Activated CD4-positive, alpha-beta memory T cell treated with anti-CD3 and anti-CD28 coated beads, Interleukin-2, amount 10 ng/mL, durations not matched to agents 7 days and 5 days (primary cell): ENCODE measurements at regions not wholly inside any gene's neighbourhood (a gene's known extent, or its start where the extent isn't known, plus 50 kb on each side); places are given as distances from the start of the nearest gene placed in this dataset.
"Not testable (repeated sequence)": the region's sequence is repeated elsewhere in the genome, so short reads cannot be mapped to it uniquely, and the experiment has no call there.

Source experiments
- CTCF ChIA-PET: fragments of 350-600 bp; sonication (Branson Sonifier 250); formaldehyde crosslinking; loops from one replicate; lab custom pipeline; 2021; ENCODE audit warnings: antibody characterized with exemption, inconsistent platforms; lab: Charles Lee
- POLR2A ChIA-PET: fragments of 350-600 bp; sonication (Branson Sonifier 250); formaldehyde crosslinking; loops from one replicate; lab custom pipeline; 2021; ENCODE audit warnings: antibody characterized with exemption; lab: Charles Lee
- DNase-seq: peaks from one replicate; pipeline ENCODE4 v3.0.0-alpha.2; 2020
- H3K27ac Mint-ChIP-seq: one replicate; pipeline ENCODE4 v1.8.0; 2021; ENCODE audit warnings: mild to moderate bottlenecking, mixed read lengths
- H3K27me3 Mint-ChIP-seq: one replicate; pipeline ENCODE4 v1.8.0; 2021; ENCODE audit warnings: mixed read lengths
- H3K36me3 Mint-ChIP-seq: one replicate; pipeline ENCODE4 v1.8.0; 2021; ENCODE audit warnings: low read depth, mixed read lengths
- H3K4me1 Mint-ChIP-seq: one replicate; pipeline ENCODE4 v1.8.0; 2021; ENCODE audit warnings: mixed read lengths
- H3K4me3 Mint-ChIP-seq: one replicate; pipeline ENCODE4 v1.8.0; 2021; ENCODE audit warnings: mild to moderate bottlenecking, mixed read lengths
- H3K9me3 Mint-ChIP-seq: one replicate; pipeline ENCODE4 v1.8.0; 2021; ENCODE audit warnings: mixed read lengths

DNA sequence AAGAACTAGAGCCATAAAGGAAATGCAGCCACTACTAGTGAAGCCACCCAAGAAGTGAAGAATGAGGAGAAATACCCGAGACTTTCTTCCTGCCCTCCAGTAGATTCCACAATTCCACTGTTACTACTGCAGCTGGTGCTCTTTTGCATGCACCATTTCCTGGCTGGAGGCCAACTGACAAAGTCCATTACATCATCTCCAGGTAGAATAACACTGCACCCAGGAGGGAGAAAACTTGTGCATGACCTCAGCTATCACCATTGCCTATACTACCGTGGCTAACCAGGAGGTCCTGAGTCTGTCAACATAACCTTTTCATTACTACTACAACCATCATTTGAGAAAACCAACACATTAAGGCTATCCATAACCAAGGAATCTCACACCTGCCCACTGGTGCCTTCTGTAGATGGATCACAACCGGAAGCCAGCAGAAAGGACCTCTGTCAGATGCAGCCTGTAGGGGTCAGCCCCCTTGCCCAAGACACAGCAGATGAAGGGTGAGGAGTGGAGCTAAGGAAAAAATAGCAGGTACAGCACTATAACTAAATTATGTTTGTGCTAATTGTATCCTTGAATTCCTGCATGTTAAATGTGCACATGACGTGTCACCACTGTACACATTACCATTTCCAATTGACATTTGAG is 200.8 kb upstream of the C2CD4B start:
- Mint-ChIP-seq H3K4me3 (no peak overlapping the region), H3K9me3 (no peaks in the 10 kb centered on the region), H3K4me1 (no peaks in the 10 kb centered on the region), H3K36me3 (no peaks in the 10 kb centered on the region), H3K27me3 (peaks cover 13% of the 10 kb centered on the region), H3K27ac (no peak overlapping the region)
- ChIA-PET CTCF (no interaction called here), POLR2A (no interaction called here)
- no peak for DNase-seq

GRCh38 chr15:62369454-62369853 is 204.4 kb upstream of the C2CD4B start:
- Mint-ChIP-seq H3K36me3 (no peaks in the 10 kb centered on the region), H3K4me3 (no peak overlapping the region), H3K9me3 (no peaks in the 10 kb centered on the region), H3K4me1 (no peaks in the 10 kb centered on the region), H3K27ac (no peak overlapping the region), H3K27me3 (peaks cover 7% of the 10 kb centered on the region)
- CTCF ChIA-PET, result no interaction called here
- POLR2A ChIA-PET, result interaction anchor here (1.3 kb wide), 1 partner anchor 20 kb away, joined by 3 read pairs; no protein-coding TSS in a partner anchor
- DNase-seq, result no peak

DNA sequence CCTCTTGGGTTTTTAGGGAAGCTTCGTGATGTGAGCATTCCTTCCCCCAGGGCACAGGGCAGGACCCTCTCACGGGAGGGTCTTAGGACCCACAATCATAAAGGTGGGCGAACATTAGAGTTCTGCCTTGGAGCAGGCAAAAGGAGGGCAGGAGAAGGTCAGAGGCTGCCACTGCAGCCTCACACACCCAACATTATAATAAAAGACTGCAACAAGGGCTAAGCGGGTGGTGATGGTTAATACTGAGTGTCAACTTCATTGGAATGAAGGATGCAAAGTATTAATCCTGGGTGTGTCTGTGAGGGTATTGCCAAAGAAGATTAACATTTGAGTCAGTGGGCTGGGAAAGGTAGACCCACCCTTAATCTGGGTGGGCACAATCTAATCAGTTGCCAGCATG is 206.6 kb upstream of the C2CD4B start:
- H3K9me3 Mint-ChIP-seq, H3K27ac Mint-ChIP-seq, H3K36me3 Mint-ChIP-seq, DNase-seq, POLR2A ChIA-PET, H3K4me3 Mint-ChIP-seq, CTCF ChIA-PET, H3K4me1 Mint-ChIP-seq, H3K27me3 Mint-ChIP-seq: not testable (repeated sequence)

GRCh38 chr15:62377736-62378480 is 212.8 kb upstream of the C2CD4B start:
- Mint-ChIP-seq H3K27ac (no peak overlapping the region), H3K36me3 (no peaks in the 10 kb centered on the region), H3K9me3 (no peaks in the 10 kb centered on the region), H3K27me3 (peaks cover 25% of the 10 kb centered on the region), H3K4me3 (no peak overlapping the region), H3K4me1 (no peaks in the 10 kb centered on the region)
- ChIA-PET CTCF (no interaction called here), POLR2A (interaction anchor here (1.2 kb wide), 1 partner anchor 13 kb away, joined by 4 read pairs; the partner anchor contains the start of gene TLN2)
- no peak for DNase-seq

DNA sequence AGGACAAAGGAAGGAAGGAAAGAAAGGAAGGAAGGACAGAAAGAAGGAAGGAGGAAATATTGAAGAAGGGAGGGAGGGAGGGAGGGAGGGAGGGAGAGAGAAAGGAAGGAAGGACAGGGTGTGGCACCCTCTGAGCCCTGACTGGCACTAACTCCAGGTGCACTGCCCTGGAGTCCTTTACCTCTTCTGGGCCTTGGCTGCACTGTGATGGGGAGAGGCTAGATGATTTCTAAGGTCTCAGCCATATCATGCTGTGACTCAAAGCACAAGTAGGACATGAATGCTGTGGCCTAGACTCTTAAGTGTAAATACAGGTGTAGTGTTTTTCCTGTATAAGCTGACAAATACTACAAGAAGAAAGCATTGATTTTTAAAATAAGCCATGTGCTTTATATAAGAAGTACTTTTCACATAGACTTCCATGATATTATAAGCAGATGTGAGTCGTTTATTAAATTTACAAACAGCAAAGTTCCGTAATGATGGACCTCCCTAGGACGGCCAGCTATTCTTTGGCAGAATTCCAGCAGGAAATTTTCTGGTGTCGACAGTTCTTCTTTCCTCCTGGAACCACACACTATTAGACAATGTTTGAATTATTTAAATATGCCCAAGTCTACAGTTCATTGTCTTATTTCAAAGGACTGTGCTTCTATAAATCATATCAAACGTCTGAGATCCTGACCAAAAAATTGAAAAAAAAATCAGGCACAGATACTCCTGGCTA is 213.8 kb upstream of the C2CD4B start:
- POLR2A ChIA-PET, result no interaction called here
- DNase-seq, result no peak
- H3K27ac Mint-ChIP-seq, result no peak overlapping the region
- CTCF ChIA-PET, result no interaction called here
- no peak overlapping the region for H3K4me3 Mint-ChIP-seq
- no peaks in the 10 kb centered on the region for H3K9me3 Mint-ChIP-seq
- H3K4me1 Mint-ChIP-seq, result no peaks in the 10 kb centered on the region
- peaks cover 34% of the 10 kb centered on the region for H3K27me3 Mint-ChIP-seq
- no peaks in the 10 kb centered on the region for H3K36me3 Mint-ChIP-seq

DNA sequence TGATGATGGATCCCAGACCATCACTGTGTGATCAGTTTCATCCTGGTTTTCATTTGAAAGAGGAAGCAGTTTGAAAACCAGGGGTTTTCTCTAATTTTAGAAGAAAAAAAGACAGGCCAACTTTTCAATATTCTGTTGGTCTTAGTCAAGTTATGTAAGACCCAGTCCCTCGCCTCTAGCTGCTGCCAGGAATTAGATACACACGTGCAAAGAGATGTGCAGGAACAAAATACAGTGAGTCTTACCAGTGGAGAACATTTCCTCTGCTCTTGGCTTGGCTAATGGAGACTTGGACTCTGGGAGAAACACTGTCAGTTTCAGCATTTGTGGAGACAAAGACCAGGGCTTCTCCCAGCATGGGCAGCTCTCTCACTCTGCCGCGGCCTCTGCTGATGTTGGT is 214.9 kb upstream of the C2CD4B start:
- Mint-ChIP-seq H3K4me1 (no peaks in the 10 kb centered on the region), H3K27ac (no peak overlapping the region), H3K4me3 (no peak overlapping the region), H3K36me3 (no peaks in the 10 kb centered on the region), H3K9me3 (no peaks in the 10 kb centered on the region), H3K27me3 (peaks cover 38% of the 10 kb centered on the region)
- CTCF ChIA-PET, result no interaction called here
- no peak for DNase-seq
- POLR2A ChIA-PET, result no interaction called here

- H3K9me3 Mint-ChIP-seq, result no peaks in the 10 kb centered on the region
- DNase-seq, result no peak
- POLR2A ChIA-PET, result no interaction called here
- H3K36me3 Mint-ChIP-seq, result no peaks in the 10 kb centered on the region
- H3K27ac Mint-ChIP-seq, result no peak overlapping the region
- no peaks in the 10 kb centered on the region for H3K4me1 Mint-ChIP-seq
- CTCF ChIA-PET, result no interaction called here
- H3K4me3 Mint-ChIP-seq, result no peak overlapping the region
- peaks cover 43% of the 10 kb centered on the region for H3K27me3 Mint-ChIP-seq
These were observed 217.0 kb upstream of the C2CD4B start for GRCh38 chr15:62382046-62382445.

DNA sequence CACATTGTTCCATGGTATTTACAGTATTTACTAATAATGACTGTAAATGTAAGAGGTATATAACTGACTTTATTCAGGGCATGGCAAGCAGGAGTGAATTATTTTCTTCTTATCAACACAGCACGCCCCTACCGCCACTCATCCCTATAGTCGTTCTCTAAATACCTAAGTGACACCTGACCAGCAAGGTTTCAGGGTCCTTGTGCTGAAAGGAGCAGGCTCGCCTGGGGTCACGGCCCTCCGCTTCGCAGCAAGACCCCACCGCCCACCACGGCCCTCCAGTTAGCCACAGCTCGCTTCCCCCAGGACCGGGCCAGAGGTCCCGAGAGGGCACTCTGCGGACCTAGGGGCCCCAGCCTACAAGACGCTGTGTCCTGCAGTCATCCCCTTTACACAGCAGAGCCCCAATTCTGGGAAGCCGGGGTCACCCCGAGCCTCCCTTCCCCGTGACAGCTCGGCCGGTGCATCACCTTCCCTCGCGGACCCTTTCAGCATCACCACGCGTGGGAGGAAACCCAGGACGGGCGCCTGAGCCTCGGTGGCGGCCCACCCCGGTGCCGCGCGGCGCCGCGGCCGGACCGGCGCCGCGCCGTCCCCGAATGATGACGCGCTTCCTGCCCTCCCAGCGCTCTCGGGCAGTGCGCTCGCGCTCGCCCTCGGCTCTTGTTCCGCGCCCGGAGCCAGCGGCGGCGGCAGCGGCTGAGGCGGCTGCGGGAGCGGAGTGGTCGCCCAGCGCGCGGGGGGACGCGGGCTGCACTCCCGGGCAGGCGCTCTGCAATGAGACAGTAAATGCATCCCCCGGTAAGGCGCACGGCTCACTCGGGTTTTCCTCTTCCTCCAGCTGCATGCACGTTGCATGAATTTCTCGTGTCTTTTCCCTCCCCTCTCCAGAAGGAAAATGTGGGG is 225.1 kb upstream of the C2CD4B start, which contains the start of gene TLN2:
Gene TLN2 (plus strand): TSS at position 666 of the 906 bp plus-strand sequence.
- Mint-ChIP-seq H3K4me3 (peak within 1 kb of the TSS; percentile 92), H3K4me1 (peaks cover 23% of the 10 kb centered on the region), H3K9me3 (no peaks in the 10 kb centered on the region), H3K27me3 (peaks cover 31% of the 10 kb centered on the region), H3K36me3 (no peaks in the 10 kb centered on the region), H3K27ac (peak within 1 kb of the TSS; percentile 74)
- DNase-seq, result peak; percentile 69
- ChIA-PET CTCF (no interaction called here), POLR2A (interaction anchor here (0.6 to 1.3 kb wide), 3 partner anchors 13 to 330 kb away, joined by 3 to 4 read pairs (median 3); partner anchors contain the start of gene VPS13C)

DNA sequence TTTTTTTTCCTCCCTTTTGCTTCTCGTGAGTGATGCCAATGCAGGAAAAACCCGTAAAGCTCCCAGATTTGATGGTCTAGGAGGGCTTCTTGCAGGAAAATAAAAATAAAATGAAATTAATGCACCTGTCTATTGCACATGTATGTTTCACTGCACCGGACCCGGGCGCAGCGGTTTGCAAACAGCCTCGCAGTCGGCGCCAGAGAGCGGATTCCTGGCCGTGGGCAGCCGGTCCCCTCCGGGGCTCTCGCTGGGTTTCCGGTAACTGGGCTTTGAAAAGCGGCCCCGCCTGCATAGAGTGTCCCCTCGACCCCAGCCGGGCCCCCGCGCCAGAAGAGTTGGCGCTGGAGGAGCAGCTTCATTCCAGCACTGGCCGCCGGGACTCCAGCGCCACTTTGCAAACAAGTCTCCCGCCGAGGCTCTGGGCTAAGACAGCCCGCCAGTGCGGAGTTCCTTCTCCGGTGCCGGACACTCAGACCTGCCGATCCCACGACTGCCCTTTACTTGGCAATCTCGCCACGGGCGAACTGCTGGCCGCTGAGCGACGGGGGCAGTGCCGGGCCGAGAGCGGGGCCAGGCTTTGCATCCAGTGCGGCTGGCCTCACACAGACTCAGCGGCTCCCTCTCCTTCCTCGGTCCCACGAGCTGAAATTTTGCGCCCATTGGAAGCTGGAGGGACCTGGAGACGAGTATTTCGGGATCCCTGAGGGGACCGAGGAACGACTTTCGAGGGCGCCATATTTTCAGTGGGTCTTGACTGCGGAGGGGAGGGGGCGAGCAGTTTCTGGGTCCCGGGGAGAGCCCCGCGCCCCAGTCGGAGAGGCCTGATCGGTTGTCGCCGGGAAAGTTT is 225.9 kb upstream of the C2CD4B start:
- H3K27ac Mint-ChIP-seq, result no peak overlapping the region
- no peaks in the 10 kb centered on the region for H3K36me3 Mint-ChIP-seq
- H3K4me3 Mint-ChIP-seq, result peak overlapping the region; percentile 92
- H3K9me3 Mint-ChIP-seq, result no peaks in the 10 kb centered on the region
- ChIA-PET CTCF (no interaction called here), POLR2A (interaction anchor here (1.0 to 1.3 kb wide), 2 partner anchors 14 to 331 kb away, joined by 3 to 4 read pairs; partner anchors contain the start of gene VPS13C)
- peaks cover 26% of the 10 kb centered on the region for H3K27me3 Mint-ChIP-seq
- peaks cover 23% of the 10 kb centered on the region for H3K4me1 Mint-ChIP-seq
- DNase-seq, result peak; percentile 34

- Mint-ChIP-seq H3K4me1 (peaks cover 23% of the 10 kb centered on the region), H3K9me3 (no peaks in the 10 kb centered on the region), H3K27ac (no peak overlapping the region), H3K4me3 (peak overlapping the region; percentile 92), H3K27me3 (peaks cover 25% of the 10 kb centered on the region), H3K36me3 (no peaks in the 10 kb centered on the region)
- peak; percentile 27 for DNase-seq
- ChIA-PET CTCF (no interaction called here), POLR2A (interaction anchor here (1.0 kb wide), 1 partner anchor 331 kb away, joined by 3 read pairs; the partner anchor contains the start of gene VPS13C)
These were observed 226.7 kb upstream of the C2CD4B start for GRCh38 chr15:62391641-62392262.

GRCh38 chr15:62392376-62392775 is 227.3 kb upstream of the C2CD4B start:
- H3K36me3 Mint-ChIP-seq, result no peaks in the 10 kb centered on the region
- no peak overlapping the region for H3K27ac Mint-ChIP-seq
- H3K4me1 Mint-ChIP-seq, result peaks cover 23% of the 10 kb centered on the region
- H3K27me3 Mint-ChIP-seq, result peaks cover 25% of the 10 kb centered on the region
- no peaks in the 10 kb centered on the region for H3K9me3 Mint-ChIP-seq
- DNase-seq, result peak; percentile 30
- CTCF ChIA-PET, result no interaction called here
- peak overlapping the region; percentile 92 for H3K4me3 Mint-ChIP-seq
- POLR2A ChIA-PET, result no interaction called here
